Activated CD8-positive, alpha-beta T cell treated with anti-CD3 and anti-CD28 coated beads for 36 hours (primary cell): ENCODE measurements at regions not wholly inside any gene's neighbourhood (a gene's known extent, or its start where the extent isn't known, plus 50 kb on each side); places are given as distances from the start of the nearest gene placed in this dataset.

Source experiments
- ATAC-seq: fragments of 200-7000 bp; cut with Tn5 transposase; one replicate; pipeline ENCODE4 v1.10.0; 2021; ENCODE audit warnings: mild to moderate bottlenecking, moderate library complexity
- CTCF ChIA-PET: fragments of 350-600 bp; sonication (Branson Sonifier 250); formaldehyde crosslinking; loops from one replicate; lab custom pipeline; 2021; ENCODE audit warnings: antibody characterized with exemption; lab: Charles Lee
- POLR2A ChIA-PET: fragments of 350-600 bp; sonication (Branson Sonifier 250); formaldehyde crosslinking; loops from one replicate; lab custom pipeline; 2021; ENCODE audit warnings: antibody characterized with exemption; lab: Charles Lee
- DNase-seq: peaks from one replicate; pipeline ENCODE4 v3.0.0-alpha.2; 2020
- H3K27ac Mint-ChIP-seq: one replicate; pipeline ENCODE4 v1.8.0; 2021; ENCODE audit warnings: mild to moderate bottlenecking, mixed read lengths
- H3K27me3 Mint-ChIP-seq: one replicate; pipeline ENCODE4 v1.8.0; 2021; ENCODE audit warnings: mixed read lengths
- H3K36me3 Mint-ChIP-seq: one replicate; pipeline ENCODE4 v1.8.0; 2021; ENCODE audit warnings: low read depth, mixed read lengths
- H3K4me1 Mint-ChIP-seq: one replicate; pipeline ENCODE4 v1.8.0; 2021; ENCODE audit warnings: low read depth, mixed read lengths
- H3K4me3 Mint-ChIP-seq: one replicate; pipeline ENCODE4 v1.8.0; 2021; ENCODE audit warnings: mild to moderate bottlenecking, moderate library complexity, mixed read lengths
- H3K9me3 Mint-ChIP-seq: one replicate; pipeline ENCODE4 v1.8.0; 2021; ENCODE audit warnings: mixed read lengths
- CTCF ChIP-seq: fragments of 200-600 bp; IDR thresholded peaks from one replicate; pipeline ENCODE4 v1.8.0; 2022; ENCODE audit warnings: antibody characterized with exemption, mild to moderate bottlenecking
- intact Hi-C: fragments of 100-400 bp; cut with micrococcal nuclease; formaldehyde crosslinking; loops from one replicate; pipeline ENCODE4 v1.10.0; 2022

- CTCF ChIA-PET = no interaction called here
- TF ChIP-seq CTCF = no peak
- H3K27ac Mint-ChIP-seq = no peak overlapping the region
Observed at GRCh38 chr4:117479673-117480072, 394.3 kb upstream of the TRAM1L1 start.

GRCh38 chr4:117481742-117482141 is 396.4 kb upstream of the TRAM1L1 start:
- Mint-ChIP-seq H3K4me1 (no peaks in the 10 kb centered on the region), H3K36me3 (no peaks in the 10 kb centered on the region), H3K4me3 (no peak overlapping the region), H3K27ac (no peak overlapping the region), H3K27me3 (no peaks in the 10 kb centered on the region), H3K9me3 (no peaks in the 10 kb centered on the region)
- TF ChIP-seq CTCF = no peak
- CTCF ChIA-PET = no interaction called here
- POLR2A ChIA-PET = no interaction called here
- intact Hi-C loops = no loop called here
- ATAC-seq (no peak), DNase-seq (no peak)

More at GRCh38 chr4:117479673-117480072, 394.3 kb upstream of the TRAM1L1 start:
- DNase-seq (peak; percentile 17), ATAC-seq (peak; percentile 45)
- Mint-ChIP-seq H3K27me3 (no peaks in the 10 kb centered on the region), H3K9me3 (no peaks in the 10 kb centered on the region), H3K36me3 (no peaks in the 10 kb centered on the region), H3K4me3 (no peak overlapping the region), H3K4me1 (no peaks in the 10 kb centered on the region)
- intact Hi-C loops = no loop called here
- POLR2A ChIA-PET = no interaction called here

GRCh38 chr4:117488692-117489091 is 403.3 kb upstream of the TRAM1L1 start:
- no peak for TF ChIP-seq CTCF
- intact Hi-C loops = no loop called here
- Mint-ChIP-seq H3K4me3 (no peak overlapping the region), H3K4me1 (no peaks in the 10 kb centered on the region), H3K27me3 (no peaks in the 10 kb centered on the region), H3K27ac (no peak overlapping the region), H3K9me3 (no peaks in the 10 kb centered on the region), H3K36me3 (no peaks in the 10 kb centered on the region)
- ATAC-seq (no peak), DNase-seq (no peak)
- ChIA-PET POLR2A (no interaction called here), CTCF (no interaction called here)

GRCh38 chr4:117489107-117489506 is 403.7 kb upstream of the TRAM1L1 start:
- POLR2A ChIA-PET = no interaction called here
- no peaks in the 10 kb centered on the region for H3K27me3 Mint-ChIP-seq
- H3K36me3 Mint-ChIP-seq = no peaks in the 10 kb centered on the region
- H3K4me1 Mint-ChIP-seq = no peaks in the 10 kb centered on the region
- H3K27ac Mint-ChIP-seq = no peak overlapping the region
- intact Hi-C loops = no loop called here
- DNase-seq = no peak
- H3K4me3 Mint-ChIP-seq = no peak overlapping the region
- H3K9me3 Mint-ChIP-seq = no peaks in the 10 kb centered on the region
- TF ChIP-seq CTCF = no peak
- ATAC-seq = no peak
- CTCF ChIA-PET = no interaction called here

GRCh38 chr4:117491516-117491915 is 406.1 kb upstream of the TRAM1L1 start:
- no peak for TF ChIP-seq CTCF
- ATAC-seq (no peak), DNase-seq (no peak)
- Mint-ChIP-seq H3K9me3 (no peaks in the 10 kb centered on the region), H3K4me1 (no peaks in the 10 kb centered on the region), H3K36me3 (no peaks in the 10 kb centered on the region), H3K4me3 (no peak overlapping the region), H3K27ac (no peak overlapping the region), H3K27me3 (no peaks in the 10 kb centered on the region)
- ChIA-PET CTCF (no interaction called here), POLR2A (no interaction called here)
- intact Hi-C loops = no loop called here
